Left ventricle myocardium inferior (tissue), 1 donor: ENCODE measurements at regions not wholly inside any gene's neighbourhood (a gene's known extent, or its start where the extent isn't known, plus 50 kb on each side); places are given as distances from the start of the nearest gene placed in this dataset.
A peak's percentile ranks its signal among the peaks of the same experiment; 100 is the strongest.

Experiments used
- DNase-seq: peaks from one replicate; pipeline ENCODE4 v3.0.0-alpha.2; 2020
- H3K27ac ChIP-seq: fragments of 200-600 bp; replicated peaks from 2 replicates; pipeline ENCODE4 v1.8.0; 2021
- H3K27me3 ChIP-seq: fragments of 200-600 bp; 2 replicates; pipeline ENCODE4 v1.8.0; 2021; ENCODE audit warnings: low read depth
- H3K36me3 ChIP-seq: fragments of 200-600 bp; 2 replicates; pipeline ENCODE4 v1.8.0; 2021
- H3K4me1 ChIP-seq: fragments of 200-600 bp; 2 replicates; pipeline ENCODE4 v1.8.0; 2021
- H3K4me3 ChIP-seq: fragments of 200-600 bp; 2 replicates; pipeline ENCODE4 v1.8.0; 2021; ENCODE audit warnings: mild to moderate bottlenecking, moderate library complexity
- H3K9me3 ChIP-seq: fragments of 200-600 bp; replicated peaks from 2 replicates; pipeline ENCODE4 v1.8.0; 2021
- intact Hi-C: fragments of 100-400 bp; cut with micrococcal nuclease; formaldehyde crosslinking; loops from one replicate; pipeline ENCODE4 v1.11.0; 2022
- TF ChIP-seq, protein P1 (sequence below): fragments of 200-600 bp; IDR thresholded peaks from 2 replicates; pipeline ENCODE4 v1.8.0; 2021; ENCODE audit warnings: antibody characterized with exemption, mild to moderate bottlenecking, borderline replicate concordance
- donor health status: DM: no; HTN: yes; CAD: no; lungs with severe emphysema.

DNA sequence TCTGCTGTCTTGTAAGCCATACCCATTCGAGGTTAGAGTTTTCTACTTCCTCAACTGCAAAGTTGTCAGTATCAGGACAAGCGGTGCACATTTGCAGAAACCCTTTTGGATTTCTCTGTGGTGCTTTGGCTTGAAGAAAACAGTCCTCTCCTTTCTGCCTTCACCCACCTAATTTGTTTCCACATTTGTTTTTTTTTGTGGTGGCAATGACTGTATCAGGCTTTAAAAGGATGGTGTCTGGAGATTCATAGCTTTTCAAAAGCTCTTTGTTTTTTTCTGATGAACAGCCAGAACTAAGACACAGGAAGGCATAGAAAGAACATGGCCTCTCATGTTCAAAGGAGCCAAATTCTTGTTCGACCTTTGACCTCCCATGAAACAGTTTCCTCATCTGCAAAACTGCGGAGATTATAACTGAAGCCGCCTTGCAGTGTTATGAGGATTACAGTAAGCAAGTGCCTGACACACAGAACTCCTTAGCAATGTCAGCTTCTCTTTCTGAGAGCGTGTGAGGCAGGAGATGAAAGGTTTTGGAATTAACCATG is 270.6 kb upstream of the TBX3 start:
- Histone ChIP-seq H3K27ac (peak overlapping the region; percentile 10), H3K36me3 (no peaks in the 10 kb centered on the region), H3K4me1 (peaks cover 19% of the 10 kb centered on the region), H3K9me3 (no peaks in the 10 kb centered on the region), H3K4me3 (no peak overlapping the region), H3K27me3 (no peaks in the 10 kb centered on the region)
- TF ChIP-seq, protein P1, sequence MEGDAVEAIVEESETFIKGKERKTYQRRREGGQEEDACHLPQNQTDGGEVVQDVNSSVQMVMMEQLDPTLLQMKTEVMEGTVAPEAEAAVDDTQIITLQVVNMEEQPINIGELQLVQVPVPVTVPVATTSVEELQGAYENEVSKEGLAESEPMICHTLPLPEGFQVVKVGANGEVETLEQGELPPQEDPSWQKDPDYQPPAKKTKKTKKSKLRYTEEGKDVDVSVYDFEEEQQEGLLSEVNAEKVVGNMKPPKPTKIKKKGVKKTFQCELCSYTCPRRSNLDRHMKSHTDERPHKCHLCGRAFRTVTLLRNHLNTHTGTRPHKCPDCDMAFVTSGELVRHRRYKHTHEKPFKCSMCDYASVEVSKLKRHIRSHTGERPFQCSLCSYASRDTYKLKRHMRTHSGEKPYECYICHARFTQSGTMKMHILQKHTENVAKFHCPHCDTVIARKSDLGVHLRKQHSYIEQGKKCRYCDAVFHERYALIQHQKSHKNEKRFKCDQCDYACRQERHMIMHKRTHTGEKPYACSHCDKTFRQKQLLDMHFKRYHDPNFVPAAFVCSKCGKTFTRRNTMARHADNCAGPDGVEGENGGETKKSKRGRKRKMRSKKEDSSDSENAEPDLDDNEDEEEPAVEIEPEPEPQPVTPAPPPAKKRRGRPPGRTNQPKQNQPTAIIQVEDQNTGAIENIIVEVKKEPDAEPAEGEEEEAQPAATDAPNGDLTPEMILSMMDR, result no peak
- no peak for DNase-seq
- intact Hi-C loops, result no loop called here

DNA sequence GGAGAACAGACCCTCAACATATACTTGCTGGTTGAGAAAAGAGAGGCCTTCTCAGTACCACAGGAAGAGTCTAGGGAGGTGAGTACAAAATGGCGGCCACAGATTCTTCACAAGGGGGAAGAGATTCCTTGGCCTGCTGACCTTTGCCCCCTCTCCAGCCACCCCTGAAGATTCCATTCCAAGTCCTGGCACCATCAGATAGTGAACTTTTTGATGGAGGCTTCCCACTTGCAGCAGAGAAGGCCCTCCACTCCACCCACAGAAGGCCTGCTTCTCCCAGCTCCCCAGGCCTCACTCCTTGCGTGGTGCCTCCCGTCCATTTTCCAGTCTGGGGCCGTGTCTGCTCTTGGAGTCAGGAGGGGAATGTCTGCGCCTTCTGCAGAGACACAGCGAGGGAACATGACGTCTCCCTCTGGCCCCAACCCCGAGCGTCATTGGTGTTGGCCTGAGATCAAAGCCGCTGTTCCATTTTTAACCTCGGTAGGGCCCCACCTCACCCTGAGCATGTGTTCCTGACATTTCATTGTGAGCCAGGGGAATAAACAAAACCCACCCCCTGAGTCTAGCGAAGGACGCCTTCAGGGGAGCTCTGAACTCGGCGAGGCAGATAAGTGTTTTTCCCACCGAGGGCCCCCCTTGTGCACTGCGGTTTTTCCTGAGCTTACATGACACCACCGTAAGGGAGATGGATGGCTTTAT is 268.7 kb upstream of the TBX3 start:
- peak overlapping the region; percentile 77 for H3K27ac ChIP-seq
- DNase-seq, result peak; percentile 74
- intact Hi-C loops, result no loop called here
- H3K4me1 ChIP-seq, result peaks cover 19% of the 10 kb centered on the region
- H3K4me3 ChIP-seq, result no peak overlapping the region
- H3K9me3 ChIP-seq, result no peaks in the 10 kb centered on the region
- H3K27me3 ChIP-seq, result no peaks in the 10 kb centered on the region
- TF ChIP-seq, protein P1, result no peak
- no peaks in the 10 kb centered on the region for H3K36me3 ChIP-seq

DNA sequence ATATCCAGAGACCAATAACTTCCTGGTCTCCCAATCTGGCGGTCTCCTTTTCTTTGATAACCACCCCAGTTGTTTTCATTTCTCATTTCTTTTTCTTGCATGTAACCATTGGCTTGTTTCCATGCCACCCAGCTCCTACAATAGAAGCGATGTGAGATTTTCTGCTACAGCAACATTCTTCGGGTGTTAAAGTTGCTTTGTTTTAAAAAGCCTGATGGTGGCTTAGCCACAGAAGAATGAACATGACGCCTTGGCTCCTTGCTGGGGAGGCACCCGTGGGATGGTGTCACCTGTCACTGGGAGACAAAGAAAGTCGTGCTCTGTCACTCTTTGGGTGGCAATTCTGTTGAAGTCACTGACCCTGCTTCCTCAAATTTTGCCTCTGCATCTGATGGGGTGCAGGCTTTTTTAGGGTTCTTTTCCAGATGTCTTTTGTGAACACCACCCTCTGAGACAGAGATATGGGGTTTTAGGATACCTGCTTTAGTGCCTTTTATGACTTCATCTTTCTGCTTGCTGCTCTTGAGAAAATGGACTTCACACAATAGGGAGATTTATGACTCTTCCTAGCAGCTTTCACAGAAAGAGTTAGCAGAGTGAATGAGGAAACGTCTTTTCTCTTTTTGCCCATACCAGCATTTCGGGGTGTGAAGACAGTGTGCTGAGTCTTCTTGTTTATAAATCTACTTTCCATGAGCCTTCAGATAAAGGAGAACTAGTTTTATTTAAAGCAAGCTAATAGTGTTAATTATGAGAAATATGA is 265.3 kb upstream of the TBX3 start:
- DNase-seq, result no peak
- intact Hi-C loops, result no loop called here
- Histone ChIP-seq H3K4me1 (peaks cover 18% of the 10 kb centered on the region), H3K4me3 (no peak overlapping the region), H3K27me3 (no peaks in the 10 kb centered on the region), H3K9me3 (no peaks in the 10 kb centered on the region), H3K36me3 (no peaks in the 10 kb centered on the region), H3K27ac (no peak overlapping the region)
- TF ChIP-seq, protein P1, result no peak

DNA sequence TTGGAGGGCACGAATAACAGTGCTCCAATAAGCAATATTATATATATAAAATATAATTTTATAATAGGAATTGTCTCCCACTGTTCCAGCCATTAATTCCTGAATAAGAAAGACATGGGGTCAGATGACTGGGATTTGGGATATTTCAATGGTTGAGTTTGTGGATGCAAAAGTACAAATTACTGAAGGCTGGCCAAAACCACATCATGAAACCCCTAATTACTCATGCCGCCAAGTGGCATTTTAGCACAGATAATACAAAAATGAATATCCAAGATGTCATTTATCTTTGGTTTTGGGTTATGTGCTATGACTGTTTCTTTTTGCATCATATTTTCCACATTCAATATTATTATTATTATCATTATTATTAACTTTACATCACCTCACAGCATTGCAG is 261.4 kb upstream of the TBX3 start:
- Histone ChIP-seq H3K27ac (no peak overlapping the region), H3K4me1 (no peaks in the 10 kb centered on the region), H3K4me3 (no peak overlapping the region), H3K27me3 (peaks cover 10% of the 10 kb centered on the region), H3K36me3 (no peaks in the 10 kb centered on the region), H3K9me3 (no peaks in the 10 kb centered on the region)
- TF ChIP-seq, protein P1, result no peak
- intact Hi-C loops, result no loop called here
- no peak for DNase-seq

DNA sequence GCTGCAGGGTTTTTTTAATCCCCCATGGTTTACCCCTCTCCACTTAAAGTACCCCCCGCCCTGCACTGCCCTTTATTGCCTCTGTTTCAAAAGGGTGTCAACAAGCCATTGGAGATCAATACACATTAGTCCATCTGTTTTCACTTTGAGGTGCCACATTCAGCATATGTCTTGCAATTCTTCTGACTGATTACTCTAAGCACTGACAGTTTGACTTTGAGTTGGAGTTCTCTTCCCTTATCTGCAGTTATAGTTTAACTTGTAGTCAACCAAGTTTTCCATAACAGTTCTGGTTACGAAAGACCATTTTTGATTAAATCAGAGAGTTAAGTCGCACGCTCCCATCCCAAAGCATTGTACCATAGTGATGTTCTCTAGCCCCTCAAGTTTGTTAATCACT is 260.8 kb upstream of the TBX3 start:
- intact Hi-C loops, result no loop called here
- no peak for DNase-seq
- H3K4me1 ChIP-seq, result no peaks in the 10 kb centered on the region
- H3K4me3 ChIP-seq, result no peak overlapping the region
- TF ChIP-seq, protein P1, result no peak
- no peaks in the 10 kb centered on the region for H3K36me3 ChIP-seq
- H3K9me3 ChIP-seq, result peaks cover 4% of the 10 kb centered on the region
- H3K27me3 ChIP-seq, result peaks cover 10% of the 10 kb centered on the region
- H3K27ac ChIP-seq, result no peak overlapping the region
